Progenitor cell of endocrine pancreas (in vitro differentiated cells): ENCODE measurements at regions not wholly inside any gene's neighbourhood (a gene's known extent, or its start where the extent isn't known, plus 50 kb on each side); places are given as distances from the start of the nearest gene placed in this dataset.

Experiments
- DNase-seq: peaks from one replicate; pipeline ENCODE4 v3.0.0; 2021; ENCODE audit warnings: low spot score; ENCODE audit not compliant: unreplicated experiment
- H3K27ac Mint-ChIP-seq: 2 replicates; pipeline ENCODE4 v1.8.0; 2021; ENCODE audit warnings: mild to moderate bottlenecking, moderate library complexity, mixed read lengths
- H3K27me3 Mint-ChIP-seq: 2 replicates; pipeline ENCODE4 v1.8.0; 2021; ENCODE audit warnings: mixed read lengths
- H3K36me3 Mint-ChIP-seq: 2 replicates; pipeline ENCODE4 v1.8.0; 2022; ENCODE audit warnings: mixed read lengths; ENCODE audit not compliant: insufficient read depth
- H3K4me1 Mint-ChIP-seq: 2 replicates; pipeline ENCODE4 v1.8.0; 2021; ENCODE audit warnings: low read depth, mixed read lengths
- H3K4me3 Mint-ChIP-seq: 2 replicates; pipeline ENCODE4 v1.8.0; 2021; ENCODE audit warnings: low read depth, mild to moderate bottlenecking, moderate library complexity, mixed read lengths
- H3K9me3 Mint-ChIP-seq: 2 replicates; pipeline ENCODE4 v1.8.0; 2021; ENCODE audit warnings: low read depth, mixed read lengths
- CTCF ChIP-seq: fragments of 200-600 bp; sonication (generic); IDR thresholded peaks from one replicate; pipeline ENCODE4 v1.5.0; 2021; ENCODE audit warnings: antibody characterized with exemption, mild to moderate bottlenecking; ENCODE audit not compliant: unreplicated experiment

GRCh38 chr4:24196785-24197184 is 306.9 kb upstream of the PPARGC1A start:
- no peak for TF ChIP-seq CTCF
- no peaks in the 10 kb centered on the region for H3K9me3 Mint-ChIP-seq
- H3K4me1 Mint-ChIP-seq = no peaks in the 10 kb centered on the region
- H3K27ac Mint-ChIP-seq = no peak overlapping the region
- no peak overlapping the region for H3K4me3 Mint-ChIP-seq
- peaks cover 9% of the 10 kb centered on the region for H3K27me3 Mint-ChIP-seq
- H3K36me3 Mint-ChIP-seq = no peaks in the 10 kb centered on the region
- no peak for DNase-seq

- H3K9me3 Mint-ChIP-seq = no peaks in the 10 kb centered on the region
- no peaks in the 10 kb centered on the region for H3K36me3 Mint-ChIP-seq
- no peaks in the 10 kb centered on the region for H3K4me1 Mint-ChIP-seq
- no peak overlapping the region for H3K27ac Mint-ChIP-seq
- no peak for DNase-seq
- no peak for TF ChIP-seq CTCF
- peaks cover 9% of the 10 kb centered on the region for H3K27me3 Mint-ChIP-seq
- no peak overlapping the region for H3K4me3 Mint-ChIP-seq
Measured at GRCh38 chr4:24195991-24196736, 306.3 kb upstream of the PPARGC1A start.

- TF ChIP-seq CTCF = no peak
- H3K27ac Mint-ChIP-seq = no peak overlapping the region
- no peaks in the 10 kb centered on the region for H3K9me3 Mint-ChIP-seq
- H3K27me3 Mint-ChIP-seq = no peaks in the 10 kb centered on the region
- H3K4me1 Mint-ChIP-seq = no peaks in the 10 kb centered on the region
- H3K4me3 Mint-ChIP-seq = no peak overlapping the region
- DNase-seq = no peak
- no peaks in the 10 kb centered on the region for H3K36me3 Mint-ChIP-seq
Measured at GRCh38 chr4:24192018-24192641, 302.3 kb upstream of the PPARGC1A start.

- Mint-ChIP-seq H3K27ac (no peak overlapping the region), H3K36me3 (no peaks in the 10 kb centered on the region), H3K4me1 (no peaks in the 10 kb centered on the region), H3K9me3 (no peaks in the 10 kb centered on the region), H3K4me3 (no peak overlapping the region), H3K27me3 (no peaks in the 10 kb centered on the region)
- DNase-seq = no peak
- no peak for TF ChIP-seq CTCF
Measured at GRCh38 chr4:24190761-24191695, 301.2 kb upstream of the PPARGC1A start.

GRCh38 chr4:24188459-24188858 is 298.6 kb upstream of the PPARGC1A start:
- H3K4me3 Mint-ChIP-seq = no peak overlapping the region
- DNase-seq = no peak
- TF ChIP-seq CTCF = no peak
- H3K27ac Mint-ChIP-seq = no peak overlapping the region
- H3K36me3 Mint-ChIP-seq = no peaks in the 10 kb centered on the region
- H3K4me1 Mint-ChIP-seq = peaks cover 1% of the 10 kb centered on the region
- no peaks in the 10 kb centered on the region for H3K9me3 Mint-ChIP-seq
- peaks cover 5% of the 10 kb centered on the region for H3K27me3 Mint-ChIP-seq
